H1 (cell line): ENCODE measurements at regions not wholly inside any gene's neighbourhood (a gene's known extent, or its start where the extent isn't known, plus 50 kb on each side); places are given as distances from the start of the nearest gene placed in this dataset.

Source experiments
- CTCF ChIP-seq, 3 experiments: IDR thresholded peaks; 1 replicate in 2 of 3; 2 replicates in 1 of 3; pipeline versions ENCODE4 v1.5.1 to v1.6.1; 2011; ENCODE audit warnings: low read length in 3 of 3, mild to moderate bottlenecking in 3 of 3, inconsistent platforms in 2 of 3, low read depth in 1 of 3, moderate library complexity in 1 of 3; ENCODE audit not compliant: insufficient read depth in 1 of 3; ENCODE audit errors: control extremely low read depth in 1 of 3
- GABPA ChIP-seq: IDR thresholded peaks from 2 replicates; pipeline ENCODE4 v1.6.1; 2011; ENCODE audit warnings: mild to moderate bottlenecking, low read length, moderate library complexity, borderline replicate concordance; ENCODE audit not compliant: insufficient read depth
- SP1 ChIP-seq: IDR thresholded peaks from 2 replicates; pipeline ENCODE4 v1.6.1; 2011; ENCODE audit warnings: low read depth, low read length
- ZNF274 ChIP-seq: IDR thresholded peaks from 2 replicates; pipeline ENCODE4 v1.7.0; 2012; ENCODE audit warnings: low read length, borderline replicate concordance; ENCODE audit errors: extremely low read depth

GRCh38 chr18:22839340-22839821 is 93.7 kb upstream of the RBBP8 start:
- no peak for TF ChIP-seq SP1
- no peak for TF ChIP-seq CTCF (IDR thresholded peaks at IDR 0.05; ENCODE audit: control extremely low read depth in 1 of 3, insufficient read depth in 1 of 3, low read depth in 1 of 3, low read length in 3 of 3)
- no peak for TF ChIP-seq GABPA
- no peak for TF ChIP-seq ZNF274
